AG09309 (cell line): ENCODE measurements at regions not wholly inside any gene's neighbourhood (a gene's known extent, or its start where the extent isn't known, plus 50 kb on each side); places are given as distances from the start of the nearest gene placed in this dataset.
"Not testable (repeated sequence)": the region's sequence is repeated elsewhere in the genome, so short reads cannot be mapped to it uniquely, and the experiment has no call there.

Experiments
- DNase-seq: peaks from one replicate; pipeline ENCODE4 v3.0.0-alpha.2; 2010; ENCODE audit warnings: low read depth
- H3K4me3 ChIP-seq: 2 replicates; pipeline ENCODE4 v1.5.1; 2011; ENCODE audit warnings: mild to moderate bottlenecking, low read depth, low read length, moderate library complexity; ENCODE audit not compliant: control insufficient read depth
- TF ChIP-seq, protein P1 (sequence below): IDR thresholded peaks from 2 replicates; pipeline ENCODE4 v1.5.1; 2011; ENCODE audit warnings: mild to moderate bottlenecking, low read depth, low read length, inconsistent platforms; ENCODE audit not compliant: insufficient read depth, control insufficient read depth; ENCODE audit errors: missing control alignments

DNA sequence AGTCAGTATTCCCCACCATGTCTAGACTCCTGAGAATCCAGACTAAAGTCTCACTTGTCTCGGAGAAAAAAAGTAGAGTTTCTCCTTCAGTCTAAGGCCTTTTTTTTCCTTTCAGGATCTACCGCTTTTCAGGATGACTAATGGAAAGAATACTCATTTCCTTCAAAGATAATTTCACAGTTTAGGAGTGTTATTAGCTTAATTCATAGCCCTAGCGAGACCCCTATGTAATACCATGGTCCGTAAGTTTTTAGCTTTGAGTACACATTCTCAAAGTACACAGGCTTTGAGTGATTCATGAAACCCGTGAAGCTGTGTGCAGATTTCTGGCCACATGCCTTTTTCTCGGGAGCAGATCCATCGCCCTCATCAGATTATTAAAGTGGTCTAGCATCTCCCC lies 133.1 kb downstream of the SOX4 start:
- H3K4me3 ChIP-seq = no peak overlapping the region
- DNase-seq = no peak
- TF ChIP-seq, protein P1, sequence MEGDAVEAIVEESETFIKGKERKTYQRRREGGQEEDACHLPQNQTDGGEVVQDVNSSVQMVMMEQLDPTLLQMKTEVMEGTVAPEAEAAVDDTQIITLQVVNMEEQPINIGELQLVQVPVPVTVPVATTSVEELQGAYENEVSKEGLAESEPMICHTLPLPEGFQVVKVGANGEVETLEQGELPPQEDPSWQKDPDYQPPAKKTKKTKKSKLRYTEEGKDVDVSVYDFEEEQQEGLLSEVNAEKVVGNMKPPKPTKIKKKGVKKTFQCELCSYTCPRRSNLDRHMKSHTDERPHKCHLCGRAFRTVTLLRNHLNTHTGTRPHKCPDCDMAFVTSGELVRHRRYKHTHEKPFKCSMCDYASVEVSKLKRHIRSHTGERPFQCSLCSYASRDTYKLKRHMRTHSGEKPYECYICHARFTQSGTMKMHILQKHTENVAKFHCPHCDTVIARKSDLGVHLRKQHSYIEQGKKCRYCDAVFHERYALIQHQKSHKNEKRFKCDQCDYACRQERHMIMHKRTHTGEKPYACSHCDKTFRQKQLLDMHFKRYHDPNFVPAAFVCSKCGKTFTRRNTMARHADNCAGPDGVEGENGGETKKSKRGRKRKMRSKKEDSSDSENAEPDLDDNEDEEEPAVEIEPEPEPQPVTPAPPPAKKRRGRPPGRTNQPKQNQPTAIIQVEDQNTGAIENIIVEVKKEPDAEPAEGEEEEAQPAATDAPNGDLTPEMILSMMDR = no peak

DNA sequence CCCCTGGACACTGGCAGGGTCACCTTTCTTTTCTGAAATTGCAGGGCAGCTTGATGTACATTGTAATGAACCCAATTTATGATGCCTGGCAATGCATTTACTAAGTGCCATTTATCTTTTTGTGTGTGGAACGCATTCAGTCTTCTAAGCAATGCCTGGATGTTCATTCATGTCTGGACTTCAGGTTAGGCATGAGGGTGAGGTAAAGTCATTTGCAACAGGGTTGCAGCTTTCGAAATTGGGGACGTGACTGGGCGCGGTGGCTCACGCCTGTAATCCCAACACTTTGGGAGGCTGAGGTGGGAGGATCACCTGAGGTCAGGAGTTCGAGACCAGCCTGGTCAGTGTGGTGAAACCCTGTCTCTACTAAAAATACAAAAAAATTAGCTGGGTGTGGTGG lies 134.6 kb downstream of the SOX4 start:
- no peak overlapping the region for H3K4me3 ChIP-seq
- no peak for DNase-seq
- TF ChIP-seq, protein P1 = no peak

DNA sequence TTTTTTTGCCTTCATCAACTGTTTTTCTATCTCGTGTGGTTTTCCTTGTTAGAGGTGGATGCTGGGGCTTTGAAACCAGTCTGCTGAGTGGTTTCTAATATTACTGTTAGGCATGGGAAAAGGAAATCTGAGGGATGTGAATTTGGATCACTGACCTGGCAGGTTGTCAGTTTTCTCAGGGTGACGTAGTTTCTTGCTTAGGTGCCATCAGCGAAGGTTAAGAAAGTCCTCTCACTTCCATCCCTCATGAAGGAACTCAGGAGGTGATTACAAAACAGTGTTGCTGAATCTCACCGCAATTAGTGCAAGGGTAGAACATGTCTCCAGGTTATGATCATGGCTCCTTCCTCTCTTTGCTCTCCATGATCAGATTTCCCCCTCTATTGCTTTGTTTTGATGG lies 135.9 kb downstream of the SOX4 start:
- TF ChIP-seq, protein P1 = no peak
- DNase-seq = no peak
- H3K4me3 ChIP-seq = no peak overlapping the region

DNA sequence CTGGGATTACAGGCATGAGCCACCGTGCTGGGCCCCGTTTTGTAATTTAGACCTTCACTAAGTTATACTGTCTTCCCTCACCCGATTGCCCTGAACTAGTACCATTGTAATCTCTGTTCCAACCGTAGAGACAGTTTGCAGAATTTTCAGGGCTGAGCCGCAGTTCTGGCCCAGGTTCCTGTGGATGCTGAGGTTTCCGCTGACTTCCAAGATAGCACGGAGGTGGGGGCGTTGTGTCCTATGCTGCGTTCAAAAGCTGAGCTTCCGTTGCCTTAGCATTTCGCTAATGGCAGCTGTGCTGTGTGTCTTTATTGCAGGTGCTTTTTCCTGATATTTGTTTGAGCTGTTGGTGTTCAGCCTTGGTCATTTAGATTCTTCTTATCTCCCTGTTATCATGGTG lies 137.0 kb downstream of the SOX4 start:
- no peak for DNase-seq
- no peak overlapping the region for H3K4me3 ChIP-seq
- TF ChIP-seq, protein P1 = no peak

DNA sequence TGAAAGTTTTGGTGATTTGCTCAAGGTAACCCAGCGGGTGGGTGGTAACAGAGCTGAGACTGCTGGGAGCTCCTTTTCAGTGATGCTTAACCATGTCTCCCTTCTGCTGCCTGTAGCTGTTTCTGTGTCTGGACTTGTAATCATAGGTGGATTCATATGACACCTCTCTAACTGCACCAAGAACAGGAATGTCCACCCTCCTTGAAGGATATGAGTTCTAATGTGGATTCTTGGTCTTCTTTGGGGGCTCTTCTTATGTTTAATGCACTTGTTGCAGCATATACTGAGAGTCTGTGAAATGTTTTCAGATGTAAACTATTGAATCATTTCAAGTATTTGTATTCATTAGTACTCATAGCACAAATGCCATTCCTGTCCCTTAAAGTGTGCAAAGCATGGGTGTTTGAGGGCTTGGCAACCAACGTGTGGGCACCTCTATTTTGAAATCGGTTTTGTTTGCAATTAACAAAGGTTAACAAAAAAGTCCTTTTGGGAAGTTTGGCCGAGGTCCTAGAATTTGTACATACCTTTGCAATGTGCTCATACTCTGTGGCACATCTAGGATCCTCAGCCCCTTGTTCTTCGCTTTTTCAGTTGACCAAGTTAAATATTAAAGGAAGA lies 138.0 kb downstream of the SOX4 start:
- no peak for DNase-seq
- H3K4me3 ChIP-seq = no peak overlapping the region
- TF ChIP-seq, protein P1 = no peak

DNA sequence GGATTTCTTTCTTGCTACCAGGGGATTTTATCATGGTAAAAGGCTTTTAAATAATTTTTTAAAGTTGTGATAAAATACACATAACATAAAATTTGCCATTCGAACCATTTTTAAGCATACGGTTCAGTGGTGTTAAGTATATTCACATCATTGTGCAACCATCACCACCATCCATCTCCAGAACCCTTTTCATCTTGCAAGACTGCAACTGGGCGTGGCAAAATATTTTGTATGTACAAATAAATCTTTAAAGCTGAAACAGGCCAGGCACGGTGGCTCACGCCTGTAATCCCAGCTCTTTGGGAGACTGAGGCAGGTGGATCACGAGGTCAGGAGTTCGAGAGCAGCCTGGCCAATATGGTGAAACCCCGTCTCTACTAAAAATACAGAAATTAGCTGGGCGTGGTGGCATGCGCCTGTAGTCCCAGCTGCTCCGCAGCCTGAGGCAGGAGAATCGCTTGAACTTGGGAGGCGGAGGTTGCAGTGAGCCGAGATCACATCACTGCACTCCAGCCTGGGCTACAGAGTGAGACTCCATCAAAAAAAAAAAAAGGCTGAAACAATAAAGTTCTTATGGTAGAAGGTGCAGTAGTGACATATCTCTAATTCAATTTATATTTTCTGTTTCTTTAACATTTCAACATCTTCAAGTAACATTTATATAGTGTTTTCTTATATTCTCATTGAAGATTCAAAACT lies 138.6 kb downstream of the SOX4 start:
- DNase-seq, H3K4me3 ChIP-seq: not testable (repeated sequence)

DNA sequence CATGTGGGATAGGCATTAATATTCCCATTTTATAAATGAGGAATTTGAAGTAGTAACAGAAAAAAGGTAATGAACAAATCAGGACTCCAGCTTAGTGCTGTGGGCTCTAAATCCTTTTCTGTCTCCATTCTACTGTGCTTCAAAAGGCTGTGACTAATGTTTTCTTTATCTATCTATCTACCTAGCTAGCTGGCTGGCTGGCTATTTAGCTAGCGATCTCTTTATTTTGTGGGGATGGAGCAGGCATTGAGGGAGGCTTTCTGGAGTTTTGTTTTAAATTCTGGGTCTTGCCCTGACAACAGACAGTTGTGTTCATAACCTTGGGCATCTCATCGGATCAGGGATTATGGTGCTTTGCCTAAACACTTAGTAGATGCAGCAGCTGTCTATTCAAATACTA lies 139.2 kb downstream of the SOX4 start:
- no peak for DNase-seq
- TF ChIP-seq, protein P1 = no peak

More for the DNA sequence above, 139.2 kb downstream of the SOX4 start:
- H3K4me3 ChIP-seq = no peak overlapping the region
